NCI-H774 (cell line): ENCODE measurements at regions not wholly inside any gene's neighbourhood (a gene's known extent, or its start where the extent isn't known, plus 50 kb on each side); places are given as distances from the start of the nearest gene placed in this dataset.
"Not testable (repeated sequence)": the region's sequence is repeated elsewhere in the genome, so short reads cannot be mapped to it uniquely, and the experiment has no call there.

ENCODE experiments used
- DNase-seq: peaks from one replicate; lab custom pipeline; 2025; lab: John Stamatoyannopoulos, UW

GRCh38 chr13:100811024-100811865 lies 136.7 kb upstream of the TMTC4 start:
- no peak for DNase-seq

- no peak for DNase-seq
Measured at GRCh38 chr13:100810481-100810880, 135.9 kb upstream of the TMTC4 start.

- DNase-seq, result peak; percentile 12
Measured at GRCh38 chr13:100809856-100810255, 135.3 kb upstream of the TMTC4 start.

GRCh38 chr13:100809129-100809390 lies 134.5 kb upstream of the TMTC4 start:
- DNase-seq, result no peak

- no peak for DNase-seq
Measured at GRCh38 chr13:100808330-100809128, 133.9 kb upstream of the TMTC4 start.

GRCh38 chr13:100803091-100803490 lies 128.5 kb upstream of the TMTC4 start:
- DNase-seq, result no peak

- DNase-seq, result no peak
Measured at GRCh38 chr13:100800283-100800875, 125.8 kb upstream of the TMTC4 start.

GRCh38 chr13:100798739-100799361 lies 124.3 kb upstream of the TMTC4 start:
- DNase-seq, result no peak

GRCh38 chr13:100797921-100798320 lies 123.3 kb upstream of the TMTC4 start:
- DNase-seq, result no peak

GRCh38 chr13:100796463-100796862 lies 121.9 kb upstream of the TMTC4 start:
- DNase-seq, result no peak

- no peak for DNase-seq
Measured at GRCh38 chr13:100794575-100794974, 120.0 kb upstream of the TMTC4 start.

GRCh38 chr13:100790405-100790804 lies 115.8 kb upstream of the TMTC4 start:
- no peak for DNase-seq

GRCh38 chr13:100789968-100790367 lies 115.4 kb upstream of the TMTC4 start:
- DNase-seq, result no peak

GRCh38 chr13:100789481-100789880 lies 114.9 kb upstream of the TMTC4 start:
- DNase-seq, result peak; percentile 62

- DNase-seq, result no peak
Measured at GRCh38 chr13:100789025-100789424, 114.4 kb upstream of the TMTC4 start.

GRCh38 chr13:100788540-100788939 lies 113.9 kb upstream of the TMTC4 start:
- DNase-seq, result no peak

GRCh38 chr13:100787899-100788298 lies 113.3 kb upstream of the TMTC4 start:
- DNase-seq, result no peak

- DNase-seq, result not testable (repeated sequence)
Measured at GRCh38 chr13:100776686-100777085, 102.1 kb upstream of the TMTC4 start.

GRCh38 chr13:100773923-100774663 lies 99.5 kb upstream of the TMTC4 start:
- peak; percentile 27 for DNase-seq

- no peak for DNase-seq
Measured at GRCh38 chr13:100773429-100773828, 98.8 kb upstream of the TMTC4 start.

GRCh38 chr13:100767192-100767591 lies 92.6 kb upstream of the TMTC4 start:
- no peak for DNase-seq

- not testable (repeated sequence) for DNase-seq
Measured at GRCh38 chr13:100766570-100766969, 92.0 kb upstream of the TMTC4 start.
